ENCODE measurements at regions not wholly inside any gene's neighbourhood (a gene's known extent, or its start where the extent isn't known, plus 50 kb on each side); places are given as distances from the start of the nearest gene placed in this dataset.
"Not testable (repeated sequence)": the region's sequence is repeated elsewhere in the genome, so short reads cannot be mapped to it uniquely, and the experiment has no call there.

DNA sequence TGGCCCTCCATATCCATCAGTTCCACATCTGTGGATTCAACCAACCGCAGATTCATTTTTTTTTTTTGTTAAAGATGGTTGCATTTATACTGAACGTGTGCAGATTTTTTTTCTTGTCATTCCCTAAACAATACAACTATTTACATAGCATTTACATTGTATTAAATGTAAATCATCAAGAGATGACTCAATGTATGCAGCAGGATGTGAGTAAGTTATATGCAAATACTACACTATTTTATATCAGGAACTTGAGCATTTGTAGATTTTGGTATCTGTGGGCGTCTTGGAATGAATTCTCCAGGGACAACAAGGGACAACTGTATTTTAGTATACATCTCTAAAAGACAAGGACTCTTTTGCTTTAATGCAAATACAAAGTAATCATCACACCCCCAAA lies 299.2 kb upstream of the ZNF608 start:
- DNase-seq (no peak), ATAC-seq (no peak)

- no peak for ATAC-seq
- DNase-seq, result no peak
Measured at GRCh38 chr5:125046838-125047237, 300.4 kb upstream of the ZNF608 start.

DNA sequence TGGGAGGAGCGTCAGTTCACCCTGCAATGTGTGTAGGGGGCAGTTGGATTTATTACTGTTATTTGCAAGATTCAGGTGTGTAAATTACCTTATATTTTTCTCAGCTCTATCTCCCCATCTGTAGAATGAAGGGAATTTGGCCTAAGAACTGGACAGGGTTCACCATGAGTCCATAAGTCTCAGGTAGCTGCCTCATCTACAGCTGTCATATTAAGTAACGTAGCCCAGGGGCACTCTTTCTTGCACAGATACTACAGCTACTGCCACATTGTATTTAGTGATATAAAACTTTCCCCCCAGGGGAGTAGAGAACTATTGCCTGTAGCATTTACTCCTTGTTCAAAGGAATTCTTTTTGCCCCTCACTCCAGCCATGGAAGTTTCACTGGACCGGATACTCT lies 301.4 kb upstream of the ZNF608 start:
- no peak for DNase-seq
- no peak for ATAC-seq

- no peak for ATAC-seq
- DNase-seq, result no peak
Measured at GRCh38 chr5:125049721-125050702, 303.6 kb upstream of the ZNF608 start.

DNA sequence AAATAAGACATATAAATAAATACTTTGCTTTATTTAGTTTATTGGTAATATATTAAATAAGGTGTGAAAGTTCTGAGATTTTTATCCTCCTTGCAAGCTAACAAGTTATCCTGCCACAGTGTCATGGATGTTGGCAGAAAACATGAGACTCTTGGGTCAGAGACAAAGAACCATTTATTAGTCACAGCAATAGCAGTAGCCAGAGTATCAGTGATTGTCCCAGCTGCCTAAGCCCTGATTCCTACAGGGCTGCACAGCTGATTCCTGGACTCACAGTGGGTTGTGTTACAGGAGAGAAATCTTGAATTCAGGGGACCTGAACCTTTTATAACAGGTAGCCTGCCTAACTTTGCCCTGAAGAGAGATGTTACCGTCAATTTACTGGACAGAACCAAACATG lies 304.5 kb upstream of the ZNF608 start:
- ATAC-seq (no peak), DNase-seq (no peak)

DNA sequence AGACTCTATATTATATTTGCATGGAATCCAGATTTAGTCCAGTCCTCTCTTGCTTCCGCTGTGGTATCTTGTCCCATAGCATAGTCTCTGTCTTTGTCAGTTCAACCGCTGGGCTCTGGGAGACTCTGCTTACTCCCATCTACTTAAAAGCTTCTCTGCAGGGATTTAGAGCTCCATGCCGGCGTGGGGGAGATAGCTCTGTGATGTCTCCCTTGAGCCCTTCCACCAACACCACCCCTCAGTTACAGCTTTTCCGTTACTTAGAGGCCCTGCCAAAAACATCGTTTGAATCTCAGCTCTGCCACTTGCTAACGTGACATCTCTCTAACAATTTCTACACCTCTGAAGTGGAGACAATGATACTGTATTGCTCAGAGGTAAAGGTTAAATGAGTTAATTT lies 306.1 kb upstream of the ZNF608 start:
- ATAC-seq, result no peak

GRCh38 chr5:125053179-125053578 lies 306.7 kb upstream of the ZNF608 start:
- ATAC-seq (no peak), DNase-seq (no peak)

More for the DNA sequence above, 306.1 kb upstream of the ZNF608 start:
- DNase-seq, result no peak

GRCh38 chr5:125054146-125054545 lies 307.7 kb upstream of the ZNF608 start:
- no peak for DNase-seq

DNA sequence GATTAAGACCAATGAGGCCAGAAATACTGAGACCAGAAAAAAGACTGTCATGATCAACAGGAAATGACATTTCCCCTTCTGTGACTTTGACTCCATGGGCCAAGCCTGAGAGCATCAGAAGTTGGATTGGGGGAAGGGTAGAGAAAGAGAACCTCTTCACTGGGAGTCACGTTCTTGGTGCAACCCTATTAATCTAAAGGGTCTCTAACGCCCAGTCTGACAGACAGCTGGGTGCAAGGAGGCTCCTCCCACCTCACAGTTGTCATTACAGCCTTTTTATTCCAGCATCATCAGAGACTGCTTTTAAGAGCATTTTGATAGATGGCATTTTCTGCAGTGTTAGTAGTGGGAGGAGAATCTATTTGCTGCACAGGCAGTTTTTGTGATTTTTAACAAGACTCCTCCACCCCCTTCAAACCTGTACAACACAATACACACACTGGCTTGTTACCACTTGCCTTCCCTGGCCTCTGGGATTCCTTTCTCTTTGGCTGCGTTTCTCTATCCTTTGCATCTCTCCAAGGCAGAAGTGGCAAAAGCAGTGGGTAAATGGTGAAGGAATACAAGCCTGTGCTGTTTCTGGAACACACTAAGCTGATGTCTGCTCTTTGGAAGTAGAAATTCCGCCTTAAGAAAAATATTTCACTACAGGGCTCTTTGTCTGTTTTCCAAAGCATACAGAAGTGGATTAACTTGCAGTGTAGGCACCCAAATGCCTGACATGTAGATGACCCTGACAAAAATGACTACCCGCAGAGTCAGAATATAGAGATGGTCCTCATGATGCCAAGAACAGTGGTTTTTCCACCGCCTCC lies 310.4 kb upstream of the ZNF608 start:
- DNase-seq (no peak), ATAC-seq (no peak)

More at GRCh38 chr5:125054146-125054545, 307.7 kb upstream of the ZNF608 start:
- ATAC-seq, result no peak

DNA sequence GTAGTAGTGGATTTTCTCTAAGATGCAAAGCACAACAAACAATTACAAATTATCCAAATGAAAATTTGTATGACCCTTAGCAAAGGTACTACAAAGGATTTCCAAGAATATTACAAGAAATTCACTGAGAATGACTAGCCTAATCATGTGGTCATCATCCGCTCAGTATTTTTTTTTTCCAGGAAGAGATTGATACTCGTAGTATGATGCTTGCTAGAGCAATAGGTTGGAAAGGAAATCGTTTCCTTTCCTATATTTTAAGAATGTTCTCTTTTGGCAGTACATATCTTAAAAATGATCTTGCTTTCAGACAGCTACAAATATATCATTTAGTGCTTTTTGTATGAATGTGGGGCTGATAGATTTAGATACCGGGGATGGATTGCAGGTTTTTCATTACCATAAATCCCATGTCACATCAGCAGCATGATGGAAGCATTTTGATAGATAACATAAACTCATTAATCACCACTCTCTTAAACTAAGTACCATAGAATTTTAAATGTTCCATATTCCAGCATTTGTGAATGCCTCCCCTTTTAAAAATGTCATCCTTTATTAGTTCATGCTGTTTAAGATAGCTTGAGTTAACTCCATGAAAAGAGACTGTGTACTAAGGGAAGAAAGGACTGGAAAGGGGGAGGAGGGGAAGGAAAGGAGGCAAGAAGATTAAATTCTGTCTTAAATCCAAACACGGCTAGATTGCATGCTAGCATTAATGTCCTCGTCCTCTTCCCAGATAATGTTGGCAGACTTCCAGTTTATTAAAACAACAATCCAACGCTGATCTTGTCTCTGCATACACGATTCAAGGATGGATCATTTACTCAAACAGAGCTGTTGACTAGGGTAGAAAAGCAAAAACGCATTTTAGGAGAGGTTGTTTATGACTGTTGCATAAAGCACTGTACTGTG lies 311.7 kb upstream of the ZNF608 start:
- no peak for DNase-seq
- no peak for ATAC-seq

DNA sequence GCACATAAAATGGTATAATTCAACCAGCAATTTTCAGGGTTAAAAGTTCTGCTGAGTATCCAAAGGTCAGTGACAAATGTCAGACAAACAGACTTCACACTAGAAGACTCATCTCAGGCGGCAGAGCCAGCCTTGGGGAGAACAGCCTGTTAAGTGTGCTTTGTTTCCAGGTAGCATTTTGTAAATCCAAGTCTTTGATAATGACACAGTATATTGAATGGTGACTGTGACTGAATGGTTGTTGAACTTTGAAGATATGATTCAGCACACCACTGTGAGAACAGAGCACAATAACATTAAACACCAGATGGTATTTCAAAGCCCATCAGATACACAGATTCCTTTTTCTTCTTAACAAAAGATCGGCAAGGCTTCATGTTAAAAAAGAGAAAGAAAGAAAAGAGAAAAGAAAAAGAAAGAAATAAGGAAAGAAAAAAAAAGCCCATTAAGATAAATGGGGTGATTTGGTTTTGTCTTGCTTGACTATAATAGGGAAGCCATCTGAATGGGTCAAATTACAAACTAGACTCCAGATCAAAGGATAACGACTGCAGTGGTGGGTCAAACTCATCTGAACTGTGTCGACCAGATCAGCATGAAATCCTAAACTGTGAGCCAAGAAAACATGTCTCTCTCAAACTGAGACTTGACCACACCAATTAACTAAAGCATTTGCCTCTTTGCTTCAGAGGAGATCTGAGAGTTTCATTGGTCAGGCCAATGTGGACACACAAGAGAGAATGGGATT lies 313.0 kb upstream of the ZNF608 start:
- DNase-seq, result no peak

DNA sequence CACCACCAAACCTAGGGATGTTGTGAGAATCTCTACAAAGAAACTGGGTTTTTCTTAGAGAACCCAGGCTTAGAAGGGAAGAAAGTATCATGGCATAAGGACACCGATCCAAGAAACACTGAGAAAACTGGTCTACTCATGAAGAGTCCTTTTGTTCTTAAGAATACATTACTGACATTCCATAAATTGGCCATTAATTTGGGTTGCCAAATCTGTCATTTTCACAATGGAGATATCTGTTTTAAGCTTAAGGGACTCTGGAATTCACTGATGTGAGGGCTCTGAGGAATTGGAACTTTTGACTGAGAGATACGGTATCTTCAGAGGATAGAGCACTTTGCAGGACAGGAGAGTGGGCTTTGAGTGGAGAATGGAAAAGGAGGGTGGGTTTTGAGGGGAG lies 315.3 kb upstream of the ZNF608 start:
- DNase-seq (no peak), ATAC-seq (no peak)

More for the DNA sequence above, 313.0 kb upstream of the ZNF608 start:
- ATAC-seq, result no peak

DNA sequence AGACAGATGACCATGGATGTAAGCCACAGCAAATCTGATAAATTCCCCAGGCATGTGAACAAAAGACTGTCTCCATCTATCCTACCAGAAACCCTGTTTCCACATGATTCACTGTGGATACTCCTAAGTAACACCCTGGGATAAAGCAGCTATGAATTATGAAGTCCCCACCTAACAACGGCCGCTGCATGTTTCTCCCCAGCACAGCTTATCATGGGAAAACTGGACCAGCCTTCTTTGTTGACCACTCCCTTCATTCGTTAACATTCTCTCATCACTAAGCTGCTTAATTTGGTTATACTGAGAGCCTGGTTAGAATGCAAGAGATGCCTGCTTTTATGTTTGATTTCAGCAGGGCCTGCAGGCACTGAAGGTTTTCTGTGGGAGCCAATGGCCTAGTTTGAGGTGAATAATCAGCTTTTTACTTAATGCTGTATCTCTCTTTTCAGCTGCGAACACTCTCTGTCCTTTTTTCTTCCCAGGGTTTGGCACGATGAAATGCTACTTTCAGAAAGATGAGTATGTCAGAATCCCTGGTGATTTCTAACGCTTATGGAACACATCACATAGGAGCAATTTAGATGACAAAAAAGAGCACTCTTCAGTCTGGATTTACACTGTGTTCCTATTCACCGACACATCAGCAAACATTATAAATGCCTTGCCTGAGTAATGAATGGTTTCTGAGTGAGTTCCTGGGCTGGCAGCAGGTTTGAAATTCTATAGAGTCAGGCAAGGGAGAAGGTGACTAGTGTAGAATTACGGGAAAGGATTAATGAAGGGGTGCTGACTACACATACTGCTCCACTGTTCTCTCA lies 318.4 kb upstream of the ZNF608 start:
- ATAC-seq (no peak), DNase-seq (no peak)

DNA sequence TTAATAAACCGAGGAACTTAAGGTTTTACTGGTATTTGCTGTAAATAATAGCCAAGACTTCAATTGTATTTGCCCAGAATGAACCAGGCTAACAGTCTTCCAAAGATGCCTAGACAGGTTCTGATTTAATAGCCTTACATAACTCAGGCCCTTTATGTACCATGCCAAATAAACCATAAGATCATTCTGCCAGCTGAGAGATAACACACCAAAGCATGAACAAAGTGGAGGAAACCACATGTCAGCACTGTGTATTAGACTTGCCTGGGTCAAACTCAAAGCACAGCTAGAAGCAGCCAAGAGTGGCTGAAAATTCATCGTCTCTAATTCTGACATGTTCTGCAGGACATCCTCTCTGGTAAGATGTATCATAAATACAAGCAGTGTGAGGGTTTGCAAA lies 319.3 kb upstream of the ZNF608 start:
- ATAC-seq, result no peak
- no peak for DNase-seq

GRCh38 chr5:125070961-125071360 lies 324.5 kb upstream of the ZNF608 start:
- ATAC-seq (no peak), DNase-seq (no peak)

GRCh38 chr5:125073090-125073489 lies 326.7 kb upstream of the ZNF608 start:
- DNase-seq (no peak), ATAC-seq (no peak)

DNA sequence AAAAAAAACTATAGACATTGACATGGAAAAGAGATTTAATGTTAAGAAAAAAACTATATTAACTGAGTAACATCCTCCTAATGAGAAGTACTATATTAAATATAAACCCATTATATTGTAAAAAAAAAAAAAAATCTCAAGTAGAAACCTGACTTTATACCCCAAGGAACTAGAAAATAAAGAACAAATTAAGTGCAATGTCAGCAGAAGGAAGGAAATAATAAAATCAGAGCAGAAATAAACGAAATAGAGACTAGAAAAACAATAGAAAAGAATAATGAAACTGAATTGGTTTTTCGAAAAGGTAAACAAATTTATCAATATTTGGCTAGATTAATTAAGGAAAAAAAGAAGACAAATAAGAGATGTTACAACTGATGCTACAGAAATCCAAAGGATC lies 329.1 kb upstream of the ZNF608 start:
- DNase-seq, result no peak
- no peak for ATAC-seq

DNA sequence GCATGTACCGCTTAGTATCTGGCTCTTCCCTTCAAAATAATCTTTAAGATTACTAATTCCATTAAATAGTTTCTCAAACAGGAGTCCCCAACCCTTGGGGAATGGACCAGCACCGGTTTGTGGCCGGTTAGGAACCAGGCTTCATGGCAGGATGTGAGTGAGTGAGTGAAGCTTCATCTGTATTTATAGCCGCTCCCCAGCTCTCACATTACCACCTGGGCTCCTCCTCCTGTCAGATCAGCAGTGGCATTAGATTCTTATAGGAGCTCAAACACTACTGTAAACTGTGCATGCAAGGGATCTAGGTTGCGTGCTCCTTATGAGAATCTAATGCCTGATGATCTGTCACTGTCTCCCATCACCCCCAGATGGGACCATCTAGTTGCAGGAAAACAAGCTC lies 332.6 kb upstream of the ZNF608 start:
- not testable (repeated sequence) for ATAC-seq

GRCh38 chr5:125081101-125081500 lies 334.7 kb upstream of the ZNF608 start:
- no peak for DNase-seq
- ATAC-seq, result no peak

More for the DNA sequence above, 332.6 kb upstream of the ZNF608 start:
- not testable (repeated sequence) for DNase-seq

DNA sequence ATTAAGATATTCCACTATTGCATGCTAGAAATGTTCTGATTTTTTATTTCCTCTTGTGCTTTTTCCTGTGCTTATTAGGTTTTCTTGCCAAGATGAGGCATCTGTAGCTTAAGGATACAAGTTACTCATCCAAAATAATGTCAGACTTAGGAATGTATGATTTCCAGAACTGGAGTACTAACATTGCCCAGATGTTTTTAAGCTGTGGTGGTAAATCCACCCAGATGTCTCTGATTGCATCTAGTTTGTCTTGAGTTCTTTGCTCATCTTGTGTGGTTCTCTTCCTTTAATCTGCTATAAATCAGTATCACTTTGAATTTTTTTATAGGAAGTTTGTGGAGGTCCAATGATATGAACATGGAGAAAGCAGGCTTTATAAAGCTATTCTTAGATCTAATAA lies 337.5 kb upstream of the ZNF608 start:
- DNase-seq (no peak), ATAC-seq (no peak)

Data from stimulated activated naive CD8-positive, alpha-beta T cell treated with anti-CD3 and anti-CD28 coated beads, Interleukin-15, Interleukin-2, amounts not matched to agents 100 U/mL and 50 U/mL, for 24 hours (primary cell).